OCI-LY7 (cell line): ENCODE measurements at regions not wholly inside any gene's neighbourhood (a gene's known extent, or its start where the extent isn't known, plus 50 kb on each side); places are given as distances from the start of the nearest gene placed in this dataset.

ENCODE experiments used
- BruUV-seq: library from RNA; stranded (reverse); fragments of 400-500 nt; replicated peaks from 2 replicates; lab custom pipeline; 2021; lab: Mats Ljungman, UMichigan
- CTCF ChIA-PET: fragments of 300-600 bp; sonication (Branson Sonifier 250); formaldehyde crosslinking; loops from one replicate; lab custom pipeline; 2022; ENCODE audit warnings: antibody characterized with exemption; ENCODE audit not compliant: unreplicated experiment; lab: Charles Lee
- POLR2A ChIA-PET: fragments of 300-600 bp; sonication (Branson Sonifier 250); formaldehyde crosslinking; loops from one replicate; lab custom pipeline; 2022; ENCODE audit warnings: antibody characterized with exemption; lab: Charles Lee
- DNase-seq: peaks from one replicate; pipeline ENCODE4 v3.0.0-alpha.2; 2015; ENCODE audit warnings: low spot score
- H2AFZ ChIP-seq: fragments of 200-600 bp; sonication (generic), shearing (Covaris generic); 2 replicates; pipeline ENCODE4 v1.6.1; 2014; ENCODE audit warnings: mild to moderate bottlenecking, antibody characterized with exemption, low read length, moderate library complexity
- H3K27ac ChIP-seq: fragments of 200-600 bp; sonication (generic); 2 replicates; pipeline ENCODE4 v1.5.1; 2014; ENCODE audit warnings: mixed run types, low read depth, mild to moderate bottlenecking, moderate library complexity, low read length, inconsistent platforms; ENCODE audit not compliant: poor library complexity, severe bottlenecking
- H3K36me3 ChIP-seq: fragments of 200-600 bp; sonication (generic); 2 replicates; pipeline ENCODE4 v1.6.1; 2014; ENCODE audit warnings: mild to moderate bottlenecking, antibody characterized with exemption, low read length, moderate library complexity, mixed read lengths; ENCODE audit not compliant: insufficient read depth
- H3K4me1 ChIP-seq: fragments of 200-600 bp; sonication (generic); 2 replicates; pipeline ENCODE4 v1.5.1; 2014; ENCODE audit warnings: mild to moderate bottlenecking, low read length; ENCODE audit not compliant: insufficient read depth, poor library complexity, severe bottlenecking
- H3K4me2 ChIP-seq: fragments of 200-600 bp; sonication (generic); 2 replicates; pipeline ENCODE4 v1.6.1; 2014; ENCODE audit warnings: mild to moderate bottlenecking, low read length
- H3K4me3 ChIP-seq: fragments of 200-600 bp; sonication (generic); 2 replicates; pipeline ENCODE4 v1.5.1; 2014; ENCODE audit warnings: mild to moderate bottlenecking, low read depth, low read length; ENCODE audit not compliant: poor library complexity, severe bottlenecking
- H3K79me2 ChIP-seq: fragments of 200-600 bp; sonication (generic); 2 replicates; pipeline ENCODE4 v1.6.1; 2016; ENCODE audit warnings: low read depth, mild to moderate bottlenecking, low read length, moderate library complexity, mixed read lengths; ENCODE audit not compliant: insufficient read depth
- H3K9me2 ChIP-seq: fragments of 200-600 bp; sonication (generic); 2 replicates; pipeline ENCODE4 v1.6.1; 2016; ENCODE audit warnings: mild to moderate bottlenecking, low read length, mixed read lengths; ENCODE audit not compliant: insufficient read depth
- H3K9me3 ChIP-seq: fragments of 200-600 bp; sonication (generic); 2 replicates; pipeline ENCODE4 v1.6.1; 2014; ENCODE audit warnings: mild to moderate bottlenecking, mixed run types, low read length, mixed read lengths
- H4K20me1 ChIP-seq: fragments of 200-600 bp; sonication (generic); 2 replicates; pipeline ENCODE4 v1.6.1; 2014; ENCODE audit warnings: mild to moderate bottlenecking, antibody characterized with exemption, low read length, moderate library complexity, mixed read lengths; ENCODE audit not compliant: insufficient read depth
- EZH2phosphoT487 ChIP-seq: fragments of 200-600 bp; sonication (generic); IDR thresholded peaks from 2 replicates; pipeline ENCODE4 v1.6.1; 2018; ENCODE audit warnings: low read depth, borderline replicate concordance, mild to moderate bottlenecking, mixed run types, antibody characterized with exemption, low read length, moderate library complexity, mixed read lengths
- intact Hi-C: fragments of 100-400 bp; cut with micrococcal nuclease; formaldehyde crosslinking; loops from one replicate; pipeline ENCODE4 v1.10.0; 2022; ENCODE audit not compliant: unreplicated experiment
- TF ChIP-seq, protein P1 (sequence below): fragments of 200-600 bp; sonication (generic); conservative IDR thresholded peaks from 2 replicates; pipeline ENCODE4 v1.5.1; 2014; ENCODE audit warnings: mild to moderate bottlenecking, antibody characterized with exemption, low read length, moderate library complexity, mixed read lengths

DNA sequence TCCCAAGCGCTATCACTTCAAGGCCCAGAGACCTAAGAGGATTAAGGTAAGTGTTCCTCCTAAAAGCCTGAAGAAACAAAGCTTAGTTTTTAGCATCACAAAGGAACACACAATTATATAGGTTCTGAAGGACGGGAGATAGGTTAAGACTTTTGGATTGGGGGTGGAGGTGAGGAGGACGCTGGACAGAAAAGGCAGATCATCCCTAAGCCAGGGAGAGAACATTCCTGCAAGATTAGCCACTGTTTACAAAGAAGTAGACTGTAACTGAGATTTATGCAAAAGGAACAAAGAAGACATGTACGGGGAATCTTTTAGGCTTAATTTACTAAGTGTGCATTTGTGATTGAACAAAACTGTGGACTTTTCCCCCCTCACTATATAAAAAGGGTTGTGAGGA, 184.1 kb upstream of the IRX5 start:
- ChIA-PET POLR2A (no interaction called here), CTCF (no interaction called here)
- Histone ChIP-seq H2AFZ (no peak overlapping the region), H3K9me3 (no peaks in the 10 kb centered on the region), H3K27ac (no peak overlapping the region), H3K36me3 (no peaks in the 10 kb centered on the region), H3K9me2 (no peaks in the 10 kb centered on the region), H3K4me2 (no peak overlapping the region), H4K20me1 (no peaks in the 10 kb centered on the region), H3K79me2 (no peaks in the 10 kb centered on the region), H3K4me3 (no peak overlapping the region), H3K4me1 (no peaks in the 10 kb centered on the region)
- no peak for DNase-seq
- TF ChIP-seq, protein P1, sequence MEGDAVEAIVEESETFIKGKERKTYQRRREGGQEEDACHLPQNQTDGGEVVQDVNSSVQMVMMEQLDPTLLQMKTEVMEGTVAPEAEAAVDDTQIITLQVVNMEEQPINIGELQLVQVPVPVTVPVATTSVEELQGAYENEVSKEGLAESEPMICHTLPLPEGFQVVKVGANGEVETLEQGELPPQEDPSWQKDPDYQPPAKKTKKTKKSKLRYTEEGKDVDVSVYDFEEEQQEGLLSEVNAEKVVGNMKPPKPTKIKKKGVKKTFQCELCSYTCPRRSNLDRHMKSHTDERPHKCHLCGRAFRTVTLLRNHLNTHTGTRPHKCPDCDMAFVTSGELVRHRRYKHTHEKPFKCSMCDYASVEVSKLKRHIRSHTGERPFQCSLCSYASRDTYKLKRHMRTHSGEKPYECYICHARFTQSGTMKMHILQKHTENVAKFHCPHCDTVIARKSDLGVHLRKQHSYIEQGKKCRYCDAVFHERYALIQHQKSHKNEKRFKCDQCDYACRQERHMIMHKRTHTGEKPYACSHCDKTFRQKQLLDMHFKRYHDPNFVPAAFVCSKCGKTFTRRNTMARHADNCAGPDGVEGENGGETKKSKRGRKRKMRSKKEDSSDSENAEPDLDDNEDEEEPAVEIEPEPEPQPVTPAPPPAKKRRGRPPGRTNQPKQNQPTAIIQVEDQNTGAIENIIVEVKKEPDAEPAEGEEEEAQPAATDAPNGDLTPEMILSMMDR = no peak
- TF ChIP-seq EZH2phosphoT487 = no peak
- intact Hi-C loops = no loop called here
- no TSS peak for BruUV-seq

DNA sequence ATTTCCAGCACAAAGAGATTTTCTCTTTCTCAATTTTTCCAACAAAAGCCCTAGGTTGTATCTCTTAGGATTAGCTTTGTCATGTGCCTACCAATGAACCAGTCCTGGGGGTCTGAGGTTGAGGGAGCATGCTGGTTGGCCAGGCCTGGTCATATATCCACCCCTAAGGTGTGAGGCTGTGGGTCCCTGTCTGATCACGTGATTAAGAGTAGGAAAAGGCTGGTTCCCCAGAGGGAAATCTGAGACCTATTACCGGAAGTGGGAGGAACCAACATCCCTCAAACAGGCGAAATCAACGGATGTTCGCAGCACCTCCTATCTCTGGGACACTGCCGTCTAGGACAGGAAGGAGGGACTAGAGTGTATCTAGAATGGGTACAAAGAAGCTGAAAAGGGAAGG, 185.7 kb upstream of the IRX5 start:
- TF ChIP-seq, protein P1 = no peak
- TF ChIP-seq EZH2phosphoT487 = no peak
- Histone ChIP-seq H4K20me1 (no peaks in the 10 kb centered on the region), H3K4me3 (no peak overlapping the region), H3K9me3 (no peaks in the 10 kb centered on the region), H3K4me1 (no peaks in the 10 kb centered on the region), H3K27ac (no peak overlapping the region), H3K36me3 (no peaks in the 10 kb centered on the region), H3K9me2 (no peaks in the 10 kb centered on the region), H3K4me2 (no peak overlapping the region), H3K79me2 (no peaks in the 10 kb centered on the region), H2AFZ (no peak overlapping the region)
- CTCF ChIA-PET = no interaction called here
- no peak for DNase-seq
- BruUV-seq = no TSS peak
- POLR2A ChIA-PET = no interaction called here
- intact Hi-C loops = no loop called here

DNA sequence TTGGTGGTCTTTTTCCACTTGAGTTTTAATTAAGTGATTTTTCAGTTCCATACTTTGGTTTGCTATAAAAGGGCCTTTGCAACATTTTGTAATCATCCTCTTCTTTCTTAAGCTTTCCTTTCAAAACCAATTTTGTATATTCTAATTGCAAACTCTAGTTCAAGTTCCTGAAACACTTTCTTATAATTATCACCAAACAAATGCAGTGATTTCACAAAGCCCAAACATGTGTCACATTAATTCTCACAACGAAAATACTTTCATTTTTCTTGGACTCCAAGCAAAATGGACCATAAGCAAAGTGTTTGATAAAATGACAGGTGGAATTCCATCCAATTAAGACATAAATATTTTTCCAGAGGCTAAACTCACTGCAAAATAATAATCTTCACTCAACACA, 188.2 kb upstream of the IRX5 start:
- H3K9me3 ChIP-seq = no peaks in the 10 kb centered on the region
- no peaks in the 10 kb centered on the region for H4K20me1 ChIP-seq
- no peak overlapping the region for H3K27ac ChIP-seq
- no peak overlapping the region for H2AFZ ChIP-seq
- H3K9me2 ChIP-seq = no peaks in the 10 kb centered on the region
- no peaks in the 10 kb centered on the region for H3K36me3 ChIP-seq
- ChIA-PET CTCF (no interaction called here), POLR2A (no interaction called here)
- no peaks in the 10 kb centered on the region for H3K79me2 ChIP-seq
- intact Hi-C loops = no loop called here
- no peak overlapping the region for H3K4me3 ChIP-seq
- no peaks in the 10 kb centered on the region for H3K4me1 ChIP-seq
- no peak for DNase-seq
- TF ChIP-seq, protein P1 = no peak
- TF ChIP-seq EZH2phosphoT487 = no peak
- H3K4me2 ChIP-seq = no peak overlapping the region
- no TSS peak for BruUV-seq
